HFFc6 (cell line): ENCODE measurements at regions not wholly inside any gene's neighbourhood (a gene's known extent, or its start where the extent isn't known, plus 50 kb on each side); places are given as distances from the start of the nearest gene placed in this dataset.

Source experiments
- DNase-seq: peaks from one replicate; pipeline ENCODE4 v3.0.0-alpha.2; 2018
- H3K27ac Mint-ChIP-seq: 2 replicates; pipeline ENCODE4 v1.8.0; 2020; ENCODE audit warnings: mild to moderate bottlenecking, mixed read lengths
- H3K27me3 Mint-ChIP-seq: 2 replicates; pipeline ENCODE4 v1.8.0; 2021; ENCODE audit warnings: mild to moderate bottlenecking, moderate library complexity, mixed read lengths; ENCODE audit not compliant: insufficient read depth
- H3K36me3 Mint-ChIP-seq: 2 replicates; pipeline ENCODE4 v1.8.0; 2021; ENCODE audit warnings: low read depth, mixed read lengths
- H3K4me1 Mint-ChIP-seq: 2 replicates; pipeline ENCODE4 v1.8.0; 2020; ENCODE audit warnings: low read depth, mixed read lengths
- H3K4me3 Mint-ChIP-seq: 2 replicates; pipeline ENCODE4 v1.8.0; 2020; ENCODE audit warnings: mild to moderate bottlenecking, moderate library complexity, mixed read lengths
- H3K9me3 Mint-ChIP-seq: 2 replicates; pipeline ENCODE4 v1.8.0; 2020; ENCODE audit warnings: mild to moderate bottlenecking, mixed read lengths
- TF ChIP-seq, protein P1 (sequence below): fragments of 200-600 bp; sonication (generic); IDR thresholded peaks from 2 replicates; pipeline ENCODE4 v1.5.0; 2021; ENCODE audit warnings: antibody characterized with exemption, mild to moderate bottlenecking

DNA sequence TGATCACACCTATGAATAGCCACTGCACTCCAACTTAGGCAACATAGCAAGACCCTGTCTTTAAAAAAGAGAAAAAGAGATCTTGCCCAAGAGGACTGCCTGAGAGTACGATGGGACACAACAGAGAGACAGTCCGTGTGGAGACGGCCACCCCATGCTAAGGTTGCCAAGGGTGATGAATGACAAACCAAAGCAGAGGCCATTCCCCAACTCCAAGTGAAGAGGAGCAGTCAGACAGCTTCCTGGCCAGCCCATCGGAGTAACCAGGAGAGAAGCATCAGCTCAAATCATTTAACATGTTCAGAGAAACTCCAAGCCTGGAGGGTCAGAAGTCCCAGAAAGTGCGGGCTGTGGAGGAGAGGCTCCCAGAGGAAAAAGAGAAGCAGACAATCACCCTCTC, 63.9 kb upstream of the SUB1 start:
- no peaks in the 10 kb centered on the region for H3K9me3 Mint-ChIP-seq
- DNase-seq, result no peak
- TF ChIP-seq, protein P1, sequence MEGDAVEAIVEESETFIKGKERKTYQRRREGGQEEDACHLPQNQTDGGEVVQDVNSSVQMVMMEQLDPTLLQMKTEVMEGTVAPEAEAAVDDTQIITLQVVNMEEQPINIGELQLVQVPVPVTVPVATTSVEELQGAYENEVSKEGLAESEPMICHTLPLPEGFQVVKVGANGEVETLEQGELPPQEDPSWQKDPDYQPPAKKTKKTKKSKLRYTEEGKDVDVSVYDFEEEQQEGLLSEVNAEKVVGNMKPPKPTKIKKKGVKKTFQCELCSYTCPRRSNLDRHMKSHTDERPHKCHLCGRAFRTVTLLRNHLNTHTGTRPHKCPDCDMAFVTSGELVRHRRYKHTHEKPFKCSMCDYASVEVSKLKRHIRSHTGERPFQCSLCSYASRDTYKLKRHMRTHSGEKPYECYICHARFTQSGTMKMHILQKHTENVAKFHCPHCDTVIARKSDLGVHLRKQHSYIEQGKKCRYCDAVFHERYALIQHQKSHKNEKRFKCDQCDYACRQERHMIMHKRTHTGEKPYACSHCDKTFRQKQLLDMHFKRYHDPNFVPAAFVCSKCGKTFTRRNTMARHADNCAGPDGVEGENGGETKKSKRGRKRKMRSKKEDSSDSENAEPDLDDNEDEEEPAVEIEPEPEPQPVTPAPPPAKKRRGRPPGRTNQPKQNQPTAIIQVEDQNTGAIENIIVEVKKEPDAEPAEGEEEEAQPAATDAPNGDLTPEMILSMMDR, result no peak
- H3K4me1 Mint-ChIP-seq, result peaks cover 35% of the 10 kb centered on the region
- no peak overlapping the region for H3K4me3 Mint-ChIP-seq
- H3K36me3 Mint-ChIP-seq, result no peaks in the 10 kb centered on the region
- H3K27me3 Mint-ChIP-seq, result peaks cover 1% of the 10 kb centered on the region
- no peak overlapping the region for H3K27ac Mint-ChIP-seq

DNA sequence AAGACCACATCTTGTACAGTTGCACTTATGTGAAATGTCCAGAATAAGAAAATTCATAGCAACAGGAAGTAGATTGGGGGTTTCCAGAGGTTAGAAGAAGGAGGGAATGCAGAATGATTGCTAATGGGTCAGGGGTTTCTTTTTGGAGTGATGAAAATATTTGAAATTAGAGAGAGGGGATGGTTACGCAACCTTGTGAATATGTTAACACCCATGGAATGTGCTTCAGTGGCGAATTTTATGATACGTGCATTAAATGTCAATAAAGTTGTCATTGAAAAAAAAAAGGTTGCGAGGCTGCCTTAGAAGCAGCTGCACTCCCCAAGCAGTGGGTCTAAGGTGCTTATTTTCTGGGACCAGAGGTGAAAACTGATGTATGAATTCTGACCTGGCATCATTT, 64.4 kb upstream of the SUB1 start:
- TF ChIP-seq, protein P1, result no peak
- no peaks in the 10 kb centered on the region for H3K9me3 Mint-ChIP-seq
- H3K4me1 Mint-ChIP-seq, result peaks cover 35% of the 10 kb centered on the region
- H3K27ac Mint-ChIP-seq, result no peak overlapping the region
- H3K36me3 Mint-ChIP-seq, result no peaks in the 10 kb centered on the region
- DNase-seq, result no peak
- H3K27me3 Mint-ChIP-seq, result peaks cover 1% of the 10 kb centered on the region
- H3K4me3 Mint-ChIP-seq, result no peak overlapping the region

GRCh38 chr5:32520356-32520755, 65.0 kb upstream of the SUB1 start:
- no peak overlapping the region for H3K4me3 Mint-ChIP-seq
- TF ChIP-seq, protein P1, result no peak
- H3K4me1 Mint-ChIP-seq, result peaks cover 35% of the 10 kb centered on the region
- H3K9me3 Mint-ChIP-seq, result no peaks in the 10 kb centered on the region
- DNase-seq, result no peak
- peaks cover 1% of the 10 kb centered on the region for H3K27me3 Mint-ChIP-seq
- no peak overlapping the region for H3K27ac Mint-ChIP-seq
- H3K36me3 Mint-ChIP-seq, result no peaks in the 10 kb centered on the region

- Mint-ChIP-seq H3K36me3 (no peaks in the 10 kb centered on the region), H3K27ac (no peak overlapping the region), H3K9me3 (no peaks in the 10 kb centered on the region), H3K27me3 (peaks cover 1% of the 10 kb centered on the region), H3K4me1 (peaks cover 35% of the 10 kb centered on the region), H3K4me3 (no peak overlapping the region)
- TF ChIP-seq, protein P1, result no peak
- DNase-seq, result no peak
Observed at GRCh38 chr5:32519508-32519907, 65.8 kb upstream of the SUB1 start.

DNA sequence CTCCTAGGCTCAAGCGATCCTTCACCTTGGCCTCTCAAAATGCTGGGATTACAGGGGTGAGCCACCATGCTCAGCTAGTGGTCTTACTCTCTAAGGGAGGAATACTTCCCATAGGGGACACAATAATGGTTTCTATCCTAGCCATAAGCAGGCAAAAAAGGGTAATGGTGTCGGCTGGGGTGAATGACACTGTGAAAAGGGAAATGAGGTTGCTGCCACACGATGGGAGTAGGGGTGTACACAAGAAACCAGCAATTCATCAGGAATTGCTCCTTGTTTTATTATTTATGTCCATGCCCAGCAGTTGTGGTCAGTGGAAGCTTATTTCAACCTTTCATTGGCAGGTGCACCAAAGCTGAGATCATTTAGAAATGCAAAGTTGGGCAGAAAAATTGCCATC, 70.3 kb upstream of the ZFR start:
- no peaks in the 10 kb centered on the region for H3K36me3 Mint-ChIP-seq
- no peak for DNase-seq
- TF ChIP-seq, protein P1, result no peak
- no peaks in the 10 kb centered on the region for H3K9me3 Mint-ChIP-seq
- peaks cover 12% of the 10 kb centered on the region for H3K4me1 Mint-ChIP-seq
- no peak overlapping the region for H3K27ac Mint-ChIP-seq
- H3K27me3 Mint-ChIP-seq, result no peaks in the 10 kb centered on the region; the same call in none of the 2 replicates
- H3K4me3 Mint-ChIP-seq, result no peak overlapping the region

- H3K36me3 Mint-ChIP-seq, result no peaks in the 10 kb centered on the region
- peak; percentile 26 for DNase-seq
- peaks cover 31% of the 10 kb centered on the region for H3K4me1 Mint-ChIP-seq
- TF ChIP-seq, protein P1, result no peak
- no peaks in the 10 kb centered on the region; the same call in none of the 2 replicates for H3K27me3 Mint-ChIP-seq
- H3K4me3 Mint-ChIP-seq, result no peak overlapping the region
- H3K27ac Mint-ChIP-seq, result no peak overlapping the region
- H3K9me3 Mint-ChIP-seq, result no peaks in the 10 kb centered on the region
Observed at GRCh38 chr5:32512926-32513325, 68.4 kb upstream of the ZFR start.
